Chondrocyte (in vitro differentiated cells): ENCODE measurements at regions not wholly inside any gene's neighbourhood (a gene's known extent, or its start where the extent isn't known, plus 50 kb on each side); places are given as distances from the start of the nearest gene placed in this dataset.

Source experiments
- DNase-seq: peaks from one replicate; pipeline ENCODE4 v3.0.0; 2021; ENCODE audit warnings: mixed read lengths, low spot score
- H3K27ac Mint-ChIP-seq: one replicate; pipeline ENCODE4 v1.8.0; 2021; ENCODE audit warnings: mild to moderate bottlenecking, moderate library complexity, mixed read lengths; ENCODE audit not compliant: unreplicated experiment
- H3K27me3 Mint-ChIP-seq: 2 replicates; pipeline ENCODE4 v1.8.0; 2021; ENCODE audit warnings: low read depth, mixed read lengths
- H3K36me3 Mint-ChIP-seq: 2 replicates; pipeline ENCODE4 v1.8.0; 2021; ENCODE audit warnings: low read depth, mixed read lengths
- H3K4me1 Mint-ChIP-seq: 2 replicates; pipeline ENCODE4 v1.8.0; 2021; ENCODE audit warnings: low read depth, mild to moderate bottlenecking, mixed read lengths
- H3K4me3 Mint-ChIP-seq: one replicate; pipeline ENCODE4 v1.8.0; 2021; ENCODE audit warnings: mild to moderate bottlenecking, moderate library complexity, mixed read lengths; ENCODE audit not compliant: unreplicated experiment
- H3K9me3 Mint-ChIP-seq: 2 replicates; pipeline ENCODE4 v1.8.0; 2021; ENCODE audit warnings: low read depth, mixed read lengths
- TF ChIP-seq, protein P1 (sequence below): fragments of 200-600 bp; sonication (generic); IDR thresholded peaks from 2 replicates; pipeline ENCODE4 v1.5.0; 2021; ENCODE audit warnings: antibody characterized with exemption, mild to moderate bottlenecking, moderate library complexity

DNA sequence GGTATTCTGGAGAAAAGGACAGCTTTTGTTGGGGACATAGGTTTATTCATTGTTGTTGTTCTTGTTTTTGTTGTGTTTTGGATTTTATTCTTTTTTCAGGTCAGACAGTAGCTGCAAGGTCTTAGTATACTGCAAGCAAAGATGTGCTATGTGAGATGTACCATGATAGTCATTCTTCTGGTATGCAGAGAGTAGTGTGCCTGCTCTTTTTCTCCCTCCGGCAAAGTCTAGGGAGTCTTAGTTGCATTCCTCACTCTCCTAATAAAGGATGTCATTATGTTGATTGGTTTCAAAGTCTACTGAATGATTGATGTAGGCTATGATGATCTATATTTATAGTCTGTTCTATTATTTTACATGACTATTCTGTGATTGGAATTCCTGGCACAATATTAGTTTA lies 119.9 kb upstream of the POF1B start:
- H3K27me3 Mint-ChIP-seq = no peaks in the 10 kb centered on the region
- H3K4me1 Mint-ChIP-seq = no peaks in the 10 kb centered on the region
- no peaks in the 10 kb centered on the region for H3K36me3 Mint-ChIP-seq
- no peak overlapping the region for H3K4me3 Mint-ChIP-seq
- no peak overlapping the region for H3K27ac Mint-ChIP-seq
- no peak for DNase-seq
- no peaks in the 10 kb centered on the region for H3K9me3 Mint-ChIP-seq
- TF ChIP-seq, protein P1, sequence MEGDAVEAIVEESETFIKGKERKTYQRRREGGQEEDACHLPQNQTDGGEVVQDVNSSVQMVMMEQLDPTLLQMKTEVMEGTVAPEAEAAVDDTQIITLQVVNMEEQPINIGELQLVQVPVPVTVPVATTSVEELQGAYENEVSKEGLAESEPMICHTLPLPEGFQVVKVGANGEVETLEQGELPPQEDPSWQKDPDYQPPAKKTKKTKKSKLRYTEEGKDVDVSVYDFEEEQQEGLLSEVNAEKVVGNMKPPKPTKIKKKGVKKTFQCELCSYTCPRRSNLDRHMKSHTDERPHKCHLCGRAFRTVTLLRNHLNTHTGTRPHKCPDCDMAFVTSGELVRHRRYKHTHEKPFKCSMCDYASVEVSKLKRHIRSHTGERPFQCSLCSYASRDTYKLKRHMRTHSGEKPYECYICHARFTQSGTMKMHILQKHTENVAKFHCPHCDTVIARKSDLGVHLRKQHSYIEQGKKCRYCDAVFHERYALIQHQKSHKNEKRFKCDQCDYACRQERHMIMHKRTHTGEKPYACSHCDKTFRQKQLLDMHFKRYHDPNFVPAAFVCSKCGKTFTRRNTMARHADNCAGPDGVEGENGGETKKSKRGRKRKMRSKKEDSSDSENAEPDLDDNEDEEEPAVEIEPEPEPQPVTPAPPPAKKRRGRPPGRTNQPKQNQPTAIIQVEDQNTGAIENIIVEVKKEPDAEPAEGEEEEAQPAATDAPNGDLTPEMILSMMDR = no peak

DNA sequence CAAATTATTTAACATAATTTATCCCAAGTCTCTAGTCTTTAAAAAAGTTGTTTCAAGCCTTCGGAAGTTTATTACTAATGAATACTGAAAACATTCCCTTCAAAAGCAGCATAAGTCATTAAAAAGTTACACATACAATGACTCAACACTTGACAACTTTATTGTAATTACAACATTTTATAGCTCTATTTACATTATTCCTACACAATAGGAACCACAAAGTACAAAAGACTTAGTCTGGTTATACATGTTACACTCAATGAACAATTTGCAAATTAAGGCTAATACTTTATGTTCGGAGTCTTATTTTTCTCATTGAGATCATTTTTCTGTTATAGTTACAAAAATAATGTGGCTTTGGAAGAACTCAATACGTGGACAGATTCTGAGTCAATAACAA lies 114.4 kb upstream of the POF1B start:
- TF ChIP-seq, protein P1 = no peak
- H3K27ac Mint-ChIP-seq = no peak overlapping the region
- H3K36me3 Mint-ChIP-seq = no peaks in the 10 kb centered on the region
- no peaks in the 10 kb centered on the region for H3K27me3 Mint-ChIP-seq
- H3K4me1 Mint-ChIP-seq = no peaks in the 10 kb centered on the region
- no peak for DNase-seq
- H3K9me3 Mint-ChIP-seq = no peaks in the 10 kb centered on the region
- H3K4me3 Mint-ChIP-seq = no peak overlapping the region

- Mint-ChIP-seq H3K36me3 (no peaks in the 10 kb centered on the region), H3K27me3 (peaks cover 2% of the 10 kb centered on the region), H3K4me1 (no peaks in the 10 kb centered on the region), H3K4me3 (no peak overlapping the region), H3K9me3 (peaks cover 8% of the 10 kb centered on the region), H3K27ac (no peak overlapping the region)
- DNase-seq = no peak
- TF ChIP-seq, protein P1 = no peak
Measured at GRCh38 chrX:85454295-85454694, 74.8 kb upstream of the POF1B start.

DNA sequence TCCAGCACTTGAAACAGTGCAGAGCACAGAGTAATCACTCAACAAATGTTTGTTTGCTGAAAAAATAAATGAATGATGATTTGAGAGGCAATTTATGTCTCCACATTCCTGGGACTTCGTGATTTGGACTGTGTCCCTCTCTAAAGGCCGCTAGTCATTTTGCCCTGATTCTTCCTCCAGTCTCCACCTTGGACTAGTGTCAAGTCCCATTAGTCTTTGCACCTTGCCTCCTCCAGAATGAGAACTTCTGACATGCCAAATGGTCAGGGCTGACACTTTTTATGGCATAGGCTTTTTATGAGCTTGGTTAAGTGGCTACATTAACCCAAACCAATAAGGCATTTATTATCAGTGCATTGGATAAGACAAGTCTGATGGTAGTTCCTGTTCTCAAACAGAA lies 65.1 kb upstream of the POF1B start:
- Mint-ChIP-seq H3K27me3 (no peaks in the 10 kb centered on the region), H3K4me3 (no peak overlapping the region), H3K27ac (no peak overlapping the region), H3K36me3 (no peaks in the 10 kb centered on the region), H3K9me3 (peaks cover 45% of the 10 kb centered on the region), H3K4me1 (no peaks in the 10 kb centered on the region)
- TF ChIP-seq, protein P1 = no peak
- no peak for DNase-seq
